HG02852 (cell line): ENCODE measurements at regions not wholly inside any gene's neighbourhood (a gene's known extent, or its start where the extent isn't known, plus 50 kb on each side); places are given as distances from the start of the nearest gene placed in this dataset.

Experiments used
- ATAC-seq: cut with Tn5 transposase; IDR thresholded peaks from one replicate; pipeline ENCODE4 v1.9.1; 2021; ENCODE audit warnings: mild to moderate bottlenecking, moderate library complexity; ENCODE audit not compliant: unreplicated experiment

DNA sequence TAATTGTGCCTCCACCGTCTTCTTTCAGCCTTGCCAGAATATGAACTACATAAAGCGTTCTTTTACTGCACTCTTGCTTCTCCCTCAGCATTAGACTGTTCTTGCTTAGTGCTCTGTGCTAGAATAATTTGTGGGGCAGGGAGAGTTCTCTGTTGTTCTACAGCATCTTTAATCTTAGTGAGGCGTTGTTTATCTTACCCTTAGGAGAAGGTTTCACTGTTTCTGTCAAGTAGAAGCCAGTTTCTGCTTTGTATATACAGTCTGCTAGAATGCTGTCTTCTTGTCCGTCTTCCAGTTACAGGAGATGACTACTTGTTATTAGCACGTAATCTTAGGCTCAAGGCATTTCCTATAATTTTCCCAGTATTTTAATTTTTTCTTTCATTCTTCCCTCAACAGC lies 458.0 kb downstream of the FLRT2 start:
- ATAC-seq: no peak

DNA sequence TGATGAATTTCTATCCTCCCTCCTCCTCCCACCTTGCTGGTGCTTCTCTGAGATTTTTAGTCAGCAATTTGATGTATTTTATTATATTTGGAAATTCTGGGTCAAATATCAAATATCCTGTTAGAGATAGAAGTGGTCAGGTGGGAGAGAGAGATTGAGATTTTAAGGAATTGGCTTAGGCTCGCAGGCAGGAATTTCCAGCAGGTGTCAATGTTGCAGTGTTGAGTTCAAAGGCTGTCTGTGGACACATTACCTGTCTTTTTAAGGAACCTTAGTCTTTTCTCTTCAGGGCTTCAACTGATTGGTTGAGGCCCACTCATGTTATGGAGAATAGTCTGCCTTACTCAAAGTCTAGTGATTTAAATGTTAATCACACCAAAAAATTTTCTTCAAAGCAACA lies 457.3 kb downstream of the FLRT2 start:
- no peak for ATAC-seq

DNA sequence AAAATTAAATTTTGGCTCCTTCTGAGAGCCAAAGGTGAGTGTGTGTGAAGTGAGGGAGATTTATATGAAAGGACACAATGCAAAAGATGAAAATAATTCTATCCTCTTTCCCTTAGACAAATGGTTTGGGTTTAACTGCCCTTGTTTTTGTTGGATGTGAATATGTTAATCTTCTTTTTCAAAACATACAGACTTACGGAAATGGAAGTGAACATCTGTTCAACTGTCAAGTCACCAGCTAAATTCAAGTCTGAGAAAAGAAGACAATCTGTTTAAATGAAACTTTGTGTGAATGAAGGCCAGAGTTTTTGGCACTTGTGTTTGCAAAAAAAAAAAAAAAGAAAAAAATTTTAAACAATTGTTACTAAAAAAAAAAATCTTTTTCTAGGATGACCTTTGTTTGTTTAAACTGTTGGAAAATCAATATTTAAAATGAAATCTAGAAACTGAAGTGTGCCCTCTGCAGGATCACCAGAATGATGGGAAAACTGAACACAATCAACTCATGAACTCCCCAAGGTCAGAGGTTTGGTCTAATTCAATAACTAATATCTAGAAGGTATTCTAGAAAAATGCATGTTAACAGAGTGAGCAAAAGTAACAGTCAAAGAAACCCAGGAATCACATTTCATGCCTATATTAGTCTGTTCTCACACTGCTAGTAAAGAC lies 448.8 kb downstream of the FLRT2 start:
- no peak for ATAC-seq

DNA sequence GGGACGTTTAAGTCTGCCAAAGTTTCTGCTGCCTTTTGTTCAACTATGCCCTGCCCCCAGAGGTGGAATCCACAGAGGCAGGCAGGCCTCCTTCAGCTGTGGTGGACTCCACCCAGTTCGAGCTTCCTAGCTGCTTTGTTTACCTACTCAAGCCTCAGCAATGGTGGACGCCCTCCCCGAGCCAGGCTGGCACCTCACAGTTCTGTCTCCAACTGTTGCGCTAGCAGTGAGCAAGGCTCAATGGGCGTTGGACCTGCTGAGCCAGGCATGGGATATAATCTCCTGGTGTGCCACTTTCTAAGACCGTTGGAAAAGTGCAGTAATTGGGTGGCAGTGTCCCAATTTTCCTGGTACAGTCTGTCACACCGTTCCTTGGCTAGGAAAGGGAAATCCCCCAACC lies 444.7 kb downstream of the FLRT2 start:
- no peak for ATAC-seq

DNA sequence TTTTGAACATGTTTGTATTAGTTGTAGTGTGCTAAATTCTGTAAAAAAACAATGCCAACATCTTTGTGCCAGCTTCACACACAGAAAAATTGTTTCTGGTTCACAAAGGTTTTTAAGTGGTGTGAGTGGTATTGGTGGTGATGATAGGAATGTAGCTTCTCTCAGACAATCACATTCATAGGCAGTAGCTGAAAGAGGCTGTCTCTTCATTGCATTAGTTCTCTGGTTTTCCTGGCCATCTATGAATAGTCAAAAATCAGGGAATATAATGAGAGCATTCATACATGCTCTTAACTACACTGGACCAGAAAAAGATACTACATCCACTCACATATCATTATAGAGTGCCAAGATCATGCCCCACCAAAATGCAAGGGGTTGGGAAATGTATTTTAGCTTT lies 433.5 kb downstream of the FLRT2 start:
- no peak for ATAC-seq

DNA sequence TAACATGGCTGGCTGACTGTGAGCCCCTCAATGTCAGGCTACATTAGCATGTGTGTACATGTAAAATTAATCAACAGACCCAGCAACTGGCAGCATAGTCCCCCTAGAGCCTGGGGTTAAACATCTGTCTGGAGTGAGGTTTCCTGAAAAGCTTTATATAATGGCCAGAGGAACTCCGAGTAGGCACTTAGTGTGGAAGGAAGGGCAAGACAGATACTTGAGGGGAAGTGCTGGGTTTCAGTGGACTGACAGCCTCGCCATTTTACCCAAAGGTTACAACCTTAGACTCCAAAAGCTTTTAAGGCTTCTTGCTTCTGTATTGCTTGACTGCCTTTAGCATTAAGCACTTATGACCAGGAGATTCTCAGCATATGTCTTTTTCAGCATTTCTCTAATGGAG lies 430.8 kb downstream of the FLRT2 start:
- no peak for ATAC-seq

DNA sequence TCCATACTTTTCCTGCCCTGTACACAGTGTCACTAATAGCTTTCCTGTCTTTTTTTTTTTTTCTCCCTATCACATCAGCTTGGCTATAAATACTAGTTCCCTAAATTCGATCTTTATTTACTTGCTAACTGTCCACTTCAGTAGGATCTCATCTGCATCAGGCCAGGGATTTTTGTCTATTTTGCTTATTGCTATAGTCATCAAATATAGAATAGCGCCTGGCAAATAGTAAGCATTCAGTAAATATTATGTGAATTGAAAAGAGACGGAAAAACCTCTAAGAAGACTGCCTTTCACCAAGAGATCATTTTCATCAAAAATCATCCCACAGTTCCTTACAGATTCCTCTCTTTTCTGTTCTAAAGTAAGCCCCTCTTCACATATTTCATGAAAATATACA lies 429.1 kb downstream of the FLRT2 start:
- ATAC-seq: no peak

DNA sequence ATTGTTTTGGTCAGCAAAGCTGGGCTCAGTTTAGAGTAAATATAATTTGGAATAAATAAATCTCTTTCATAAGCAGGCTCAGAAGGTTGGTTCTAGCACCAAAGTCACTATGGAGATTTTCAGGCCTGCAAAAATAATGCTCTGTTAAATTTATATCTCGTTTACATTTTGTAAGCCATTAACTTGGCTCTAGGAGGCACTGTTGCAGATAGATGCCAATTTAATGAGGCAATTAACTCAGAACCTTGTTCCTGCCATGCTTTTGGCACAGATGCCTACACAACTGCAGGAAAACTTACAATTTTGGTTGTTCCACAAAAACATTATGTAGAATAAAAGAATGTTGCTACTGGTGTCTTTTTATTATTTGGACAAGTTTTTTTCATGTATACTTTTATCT lies 428.1 kb downstream of the FLRT2 start:
- no peak for ATAC-seq

DNA sequence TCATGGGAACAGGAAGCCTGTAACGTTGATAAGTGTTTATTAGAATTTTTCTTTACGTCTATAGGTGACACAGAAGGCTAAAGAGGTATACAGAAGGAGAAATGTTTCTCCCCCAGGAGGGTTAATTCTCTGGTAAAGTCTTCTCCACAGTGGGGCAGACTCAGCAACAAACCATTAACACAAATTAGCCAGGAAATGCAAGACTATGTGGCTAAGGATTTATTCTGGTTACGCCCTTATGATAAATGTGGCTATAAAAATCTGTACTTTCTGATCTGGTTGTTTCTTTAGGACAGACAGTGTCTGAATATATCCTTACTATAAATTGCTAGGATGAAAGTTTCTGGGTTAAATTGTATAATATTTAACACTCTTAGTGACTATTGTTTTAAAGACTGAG lies 423.3 kb downstream of the FLRT2 start:
- ATAC-seq: no peak

DNA sequence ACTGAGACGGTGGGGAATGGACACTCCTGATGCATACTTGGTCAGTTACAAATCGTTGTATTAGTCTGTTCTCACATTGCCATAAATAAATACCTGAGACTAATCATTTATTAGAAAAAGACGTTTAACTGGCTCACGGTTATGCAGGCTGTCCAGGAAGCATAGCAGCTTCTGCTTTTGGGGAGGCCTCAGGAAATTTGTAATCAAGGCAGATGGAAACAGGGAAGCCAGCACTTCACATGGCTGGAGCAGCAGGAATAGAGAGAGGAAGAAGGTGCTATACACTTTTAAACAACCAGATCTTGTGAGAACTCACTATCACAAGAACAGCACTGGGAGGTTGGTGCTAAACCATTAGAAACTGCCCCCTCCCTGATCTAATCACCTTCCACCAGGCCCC lies 418.2 kb downstream of the FLRT2 start:
- no peak for ATAC-seq

DNA sequence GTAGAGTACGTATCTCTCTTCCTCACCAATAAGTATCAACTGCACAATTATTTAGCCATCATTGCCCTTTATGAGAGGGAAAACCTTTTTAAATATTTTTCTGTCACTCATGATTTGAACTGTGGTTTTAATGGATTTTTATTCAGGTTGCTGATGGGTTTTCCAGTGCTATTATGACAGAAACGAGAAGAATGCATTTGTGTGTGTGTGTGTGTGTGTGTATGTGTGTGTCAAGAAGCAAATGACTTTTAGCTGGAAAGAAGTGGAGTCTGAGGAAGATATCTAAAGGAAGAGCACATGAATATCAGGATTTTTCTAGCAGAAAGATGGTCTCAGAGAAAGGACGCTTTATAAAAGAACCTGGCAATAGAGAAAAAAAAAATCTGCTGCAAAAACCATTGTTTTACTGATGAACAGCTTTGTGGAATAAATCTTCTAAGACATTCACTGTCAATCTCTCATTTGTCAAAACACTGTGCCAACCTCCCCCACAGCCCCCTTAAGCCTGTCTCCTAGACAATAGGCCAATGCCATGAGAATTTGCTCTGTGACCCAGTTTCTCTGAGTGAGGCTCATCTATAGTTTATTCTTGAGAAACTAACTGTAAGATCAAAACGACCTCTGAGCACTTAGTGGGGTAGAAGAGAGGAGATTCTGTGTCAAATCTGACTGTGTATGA lies 417.7 kb downstream of the FLRT2 start:
- ATAC-seq: no peak

DNA sequence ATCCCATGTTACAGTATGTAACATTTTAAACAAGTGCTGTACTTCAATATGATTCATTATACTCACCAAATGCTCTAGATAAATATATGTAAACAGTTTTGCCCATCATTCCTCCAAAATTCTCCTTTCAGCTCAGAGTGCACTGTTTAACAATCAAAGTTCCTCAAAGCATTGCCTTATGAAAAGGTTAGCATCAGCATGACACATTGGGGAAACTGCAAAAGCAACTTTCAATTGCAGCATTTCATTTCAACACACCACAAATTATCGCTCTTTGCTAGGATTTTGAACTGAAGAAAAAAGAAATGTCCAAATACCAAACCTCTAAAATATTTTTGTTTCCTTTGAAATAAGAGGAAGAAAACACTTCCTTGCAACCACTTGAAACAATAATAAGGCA lies 413.2 kb downstream of the FLRT2 start:
- ATAC-seq: no peak

DNA sequence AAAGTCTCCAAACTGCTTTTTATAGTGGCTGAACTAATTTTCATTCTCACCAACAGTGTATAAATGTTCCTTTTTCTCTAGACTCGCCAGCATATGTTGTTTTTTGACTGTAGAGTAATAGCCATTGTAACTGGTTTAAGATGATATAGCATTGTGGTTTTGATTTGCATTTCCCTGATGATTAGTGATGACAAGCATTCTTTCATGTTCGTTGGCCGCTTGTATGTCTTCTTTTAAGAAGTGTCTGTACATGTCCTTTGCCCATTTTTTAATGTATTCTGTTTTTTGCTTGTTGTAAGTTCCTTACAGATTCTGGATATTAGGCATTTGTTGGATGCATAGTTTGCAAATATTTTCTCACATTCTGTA lies 404.9 kb downstream of the FLRT2 start:
- peak; percentile 45 for ATAC-seq

DNA sequence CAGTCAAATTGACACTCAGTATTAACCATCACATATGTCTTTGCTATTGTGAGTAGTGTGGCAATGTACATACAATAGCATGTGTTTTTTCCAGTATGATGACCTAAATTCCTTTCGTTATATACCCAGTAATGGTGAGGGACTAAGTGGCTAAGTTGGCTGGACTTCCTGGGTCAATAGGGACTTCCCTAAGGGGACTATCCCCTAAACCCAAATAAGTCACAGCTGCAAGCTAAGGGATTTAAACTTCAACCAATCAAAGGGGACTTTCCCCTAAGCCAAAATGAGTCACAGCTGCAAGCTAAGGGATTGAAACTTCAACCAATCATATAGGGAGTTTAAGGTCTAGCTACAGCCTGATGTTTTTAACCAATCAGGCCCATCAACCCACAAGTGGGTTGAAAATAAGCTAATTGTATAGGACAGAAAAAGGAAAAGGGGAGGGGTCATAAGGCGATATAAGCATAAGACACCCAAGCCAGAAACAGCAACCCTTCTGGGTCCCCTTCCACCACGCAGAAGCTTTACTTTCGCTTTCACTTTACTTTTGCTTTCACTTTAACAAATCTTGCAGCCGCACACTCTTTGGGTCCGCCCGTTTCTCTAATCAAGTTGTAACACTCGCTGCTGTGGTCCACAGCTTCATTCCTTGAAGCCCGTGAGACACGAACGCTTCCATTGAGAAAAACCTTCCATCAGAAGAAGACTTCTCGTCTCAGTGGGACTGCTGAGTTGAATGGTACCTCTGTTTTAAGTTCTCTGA lies 404.4 kb downstream of the FLRT2 start:
- ATAC-seq: peak; percentile 89

DNA sequence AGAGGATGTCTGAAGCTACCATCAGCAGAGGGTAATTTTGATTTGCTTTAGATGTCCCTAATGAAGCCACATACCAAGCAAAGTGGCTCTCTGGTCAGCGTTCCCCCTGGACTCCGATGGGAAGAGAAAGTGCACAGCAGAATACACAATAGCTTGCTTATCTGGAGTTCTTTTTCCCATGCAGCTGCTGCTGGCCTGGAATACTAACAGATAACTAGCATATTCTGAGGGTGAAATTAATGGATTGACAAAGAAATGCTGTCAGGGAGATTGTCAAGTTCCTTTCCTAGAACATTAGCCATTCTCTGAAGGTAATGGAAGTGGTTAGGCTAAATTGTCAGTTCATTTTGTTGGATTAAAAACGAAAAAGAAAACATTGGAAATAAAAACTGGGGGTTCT lies 391.3 kb downstream of the FLRT2 start:
- no peak for ATAC-seq

DNA sequence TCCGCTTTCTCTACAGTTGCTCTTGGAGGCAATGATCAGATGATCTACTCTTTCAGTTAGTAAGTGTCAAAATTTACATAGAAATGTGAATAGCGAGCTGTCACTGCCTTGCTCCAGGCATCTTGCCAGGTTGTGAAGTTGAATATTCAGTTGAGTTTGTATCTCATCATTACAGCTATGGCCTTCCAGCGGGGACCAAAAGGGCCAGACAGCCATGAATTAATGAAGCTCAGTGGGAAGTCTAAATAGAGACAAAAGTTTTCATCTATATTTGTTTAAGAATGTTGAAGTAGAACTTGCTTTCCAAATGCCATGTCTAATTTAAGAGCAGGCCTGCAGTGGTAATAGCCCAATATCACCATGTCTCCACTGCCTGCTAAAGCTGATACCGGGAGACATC lies 387.8 kb downstream of the FLRT2 start:
- no peak for ATAC-seq

DNA sequence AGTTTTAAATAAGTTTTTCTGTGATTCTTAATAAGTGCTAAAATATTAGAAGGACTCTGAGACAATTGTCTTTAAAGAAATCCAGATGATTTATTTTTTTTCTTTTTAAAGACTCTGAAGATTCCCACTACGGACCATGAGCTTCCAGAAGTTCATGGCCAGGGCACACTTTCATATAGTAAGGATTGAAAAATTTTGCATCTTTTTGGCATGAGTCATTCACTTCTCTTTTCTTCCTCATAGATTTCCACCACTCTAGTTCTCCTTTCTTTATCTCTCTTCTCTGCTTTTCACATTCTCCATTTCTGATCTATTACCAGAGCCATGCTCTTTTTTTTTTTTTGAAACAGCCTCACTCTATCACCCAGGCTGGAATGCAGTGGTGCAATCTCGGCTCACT lies 385.8 kb downstream of the FLRT2 start:
- no peak for ATAC-seq

DNA sequence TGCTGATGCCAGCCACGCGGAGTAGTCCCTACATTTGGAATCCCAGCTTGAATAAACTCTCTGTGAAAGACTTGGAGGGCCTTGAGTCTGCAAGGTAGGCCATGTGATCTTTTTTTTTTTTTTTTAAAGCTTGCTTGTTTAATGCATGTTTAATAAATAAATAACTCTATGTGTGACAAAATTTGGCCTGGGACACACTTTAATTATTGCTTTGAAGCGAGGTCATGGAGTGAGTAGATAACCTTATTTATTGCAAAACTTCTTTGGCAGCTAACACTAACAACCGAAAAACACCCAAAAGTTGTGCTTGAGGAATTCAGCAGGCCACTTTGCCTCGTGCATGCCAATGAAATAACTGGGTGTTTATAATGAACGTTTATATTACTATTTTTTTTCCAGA lies 382.2 kb downstream of the FLRT2 start:
- no peak for ATAC-seq

DNA sequence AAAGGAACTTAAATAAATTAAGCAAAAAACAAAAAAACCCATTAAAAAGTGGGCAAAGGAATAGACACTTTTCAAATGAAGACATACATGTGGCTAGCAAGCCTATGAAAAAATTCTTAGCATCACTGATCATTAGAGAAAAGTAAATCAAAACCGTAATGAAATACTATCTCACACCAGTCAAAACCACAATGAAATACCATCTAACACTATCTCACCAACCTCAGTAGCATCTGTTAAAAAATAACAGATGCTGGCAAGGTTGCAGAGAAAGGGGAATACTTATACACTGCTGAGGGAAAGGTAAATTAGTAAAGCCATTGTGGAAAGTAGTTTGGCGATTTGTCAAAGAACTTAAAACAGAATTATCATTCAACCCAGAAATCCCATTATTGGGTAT lies 381.1 kb downstream of the FLRT2 start:
- no peak for ATAC-seq

DNA sequence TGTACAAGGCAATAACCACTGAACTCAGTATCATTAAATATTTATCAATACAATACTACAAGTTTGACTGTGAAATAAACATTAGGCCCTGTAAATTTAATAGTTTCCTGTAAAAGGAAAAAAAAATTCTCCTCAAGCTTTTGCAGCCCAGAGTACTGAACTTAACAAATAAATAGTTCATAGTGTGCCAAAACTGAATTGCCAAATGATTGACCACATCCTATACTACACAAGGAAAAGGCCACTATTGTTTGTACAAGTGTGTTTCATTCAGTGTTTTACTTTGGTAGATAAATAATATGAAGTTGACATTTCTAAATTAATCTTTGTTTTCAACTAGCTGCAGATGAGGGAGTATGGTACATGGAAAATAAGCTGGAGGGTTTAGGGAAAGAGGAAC lies 379.6 kb downstream of the FLRT2 start:
- ATAC-seq: no peak

DNA sequence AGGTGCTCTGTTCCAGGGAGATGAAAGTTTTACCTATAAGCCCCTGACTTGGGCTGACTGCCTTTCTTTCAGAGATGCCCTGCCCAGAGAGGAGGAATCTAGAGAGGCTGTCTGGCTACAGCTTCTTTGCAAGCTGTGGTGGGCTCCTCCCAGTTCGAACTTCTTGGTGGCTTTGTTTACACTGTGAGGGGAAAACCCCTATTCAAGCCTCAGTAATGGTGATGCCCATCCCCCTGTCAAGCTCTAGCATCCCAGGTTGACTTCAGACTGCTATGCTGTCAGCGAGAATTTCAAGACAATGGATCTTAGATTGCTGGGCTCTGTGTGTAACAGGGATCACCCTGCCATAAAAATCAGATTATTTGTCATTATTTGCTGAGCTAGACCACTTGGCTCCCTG lies 377.6 kb downstream of the FLRT2 start:
- ATAC-seq: no peak

DNA sequence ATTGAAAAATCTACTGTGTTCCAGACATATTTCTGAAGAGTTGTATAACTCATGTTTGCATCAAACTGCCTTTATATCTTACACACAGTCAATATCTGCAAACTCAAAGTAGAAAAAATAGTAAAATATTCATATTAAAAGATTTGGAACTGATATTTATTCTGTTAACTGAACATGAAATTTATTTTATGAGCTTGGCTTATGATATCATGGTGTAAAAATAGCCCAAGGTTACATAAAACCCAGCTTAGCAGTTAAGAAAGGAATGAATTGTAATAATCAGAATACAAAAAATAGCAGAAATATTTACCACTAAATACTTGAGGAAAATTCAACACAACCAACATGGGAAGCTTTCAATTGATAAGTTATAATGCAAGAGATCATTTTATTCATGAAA lies 367.9 kb downstream of the FLRT2 start:
- no peak for ATAC-seq
